ENCODE measurements at regions not wholly inside any gene's neighbourhood (a gene's known extent, or its start where the extent isn't known, plus 50 kb on each side); places are given as distances from the start of the nearest gene placed in this dataset.

DNA sequence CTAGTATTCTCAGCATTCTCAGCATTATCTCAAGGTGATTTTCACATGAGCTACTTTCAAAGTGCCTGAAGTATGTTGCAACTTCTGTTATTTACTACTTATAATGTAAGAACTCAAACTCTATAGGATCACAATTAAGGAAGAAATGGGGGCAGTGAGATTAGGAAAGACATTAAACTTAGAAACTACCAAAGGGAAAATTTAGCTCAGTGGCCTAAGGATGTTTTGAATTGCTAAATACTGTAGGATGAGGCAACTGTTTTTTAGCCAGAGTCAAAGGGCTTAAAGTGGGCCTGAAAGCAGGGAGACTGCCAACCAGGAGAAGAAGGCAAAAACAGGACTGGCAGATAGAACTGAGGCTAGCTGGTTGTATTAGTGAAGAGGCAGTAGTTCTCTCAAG lies 55.5 kb upstream of the MBNL1 start (continued):
- TF ChIP-seq, protein P1, sequence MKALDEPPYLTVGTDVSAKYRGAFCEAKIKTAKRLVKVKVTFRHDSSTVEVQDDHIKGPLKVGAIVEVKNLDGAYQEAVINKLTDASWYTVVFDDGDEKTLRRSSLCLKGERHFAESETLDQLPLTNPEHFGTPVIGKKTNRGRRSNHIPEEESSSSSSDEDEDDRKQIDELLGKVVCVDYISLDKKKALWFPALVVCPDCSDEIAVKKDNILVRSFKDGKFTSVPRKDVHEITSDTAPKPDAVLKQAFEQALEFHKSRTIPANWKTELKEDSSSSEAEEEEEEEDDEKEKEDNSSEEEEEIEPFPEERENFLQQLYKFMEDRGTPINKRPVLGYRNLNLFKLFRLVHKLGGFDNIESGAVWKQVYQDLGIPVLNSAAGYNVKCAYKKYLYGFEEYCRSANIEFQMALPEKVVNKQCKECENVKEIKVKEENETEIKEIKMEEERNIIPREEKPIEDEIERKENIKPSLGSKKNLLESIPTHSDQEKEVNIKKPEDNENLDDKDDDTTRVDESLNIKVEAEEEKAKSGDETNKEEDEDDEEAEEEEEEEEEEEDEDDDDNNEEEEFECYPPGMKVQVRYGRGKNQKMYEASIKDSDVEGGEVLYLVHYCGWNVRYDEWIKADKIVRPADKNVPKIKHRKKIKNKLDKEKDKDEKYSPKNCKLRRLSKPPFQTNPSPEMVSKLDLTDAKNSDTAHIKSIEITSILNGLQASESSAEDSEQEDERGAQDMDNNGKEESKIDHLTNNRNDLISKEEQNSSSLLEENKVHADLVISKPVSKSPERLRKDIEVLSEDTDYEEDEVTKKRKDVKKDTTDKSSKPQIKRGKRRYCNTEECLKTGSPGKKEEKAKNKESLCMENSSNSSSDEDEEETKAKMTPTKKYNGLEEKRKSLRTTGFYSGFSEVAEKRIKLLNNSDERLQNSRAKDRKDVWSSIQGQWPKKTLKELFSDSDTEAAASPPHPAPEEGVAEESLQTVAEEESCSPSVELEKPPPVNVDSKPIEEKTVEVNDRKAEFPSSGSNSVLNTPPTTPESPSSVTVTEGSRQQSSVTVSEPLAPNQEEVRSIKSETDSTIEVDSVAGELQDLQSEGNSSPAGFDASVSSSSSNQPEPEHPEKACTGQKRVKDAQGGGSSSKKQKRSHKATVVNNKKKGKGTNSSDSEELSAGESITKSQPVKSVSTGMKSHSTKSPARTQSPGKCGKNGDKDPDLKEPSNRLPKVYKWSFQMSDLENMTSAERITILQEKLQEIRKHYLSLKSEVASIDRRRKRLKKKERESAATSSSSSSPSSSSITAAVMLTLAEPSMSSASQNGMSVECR (CRISPR knock-in tag; IDR thresholded peaks at IDR 0.05; ENCODE audit: borderline replicate concordance): no peak
- TF ChIP-seq, protein P2, sequence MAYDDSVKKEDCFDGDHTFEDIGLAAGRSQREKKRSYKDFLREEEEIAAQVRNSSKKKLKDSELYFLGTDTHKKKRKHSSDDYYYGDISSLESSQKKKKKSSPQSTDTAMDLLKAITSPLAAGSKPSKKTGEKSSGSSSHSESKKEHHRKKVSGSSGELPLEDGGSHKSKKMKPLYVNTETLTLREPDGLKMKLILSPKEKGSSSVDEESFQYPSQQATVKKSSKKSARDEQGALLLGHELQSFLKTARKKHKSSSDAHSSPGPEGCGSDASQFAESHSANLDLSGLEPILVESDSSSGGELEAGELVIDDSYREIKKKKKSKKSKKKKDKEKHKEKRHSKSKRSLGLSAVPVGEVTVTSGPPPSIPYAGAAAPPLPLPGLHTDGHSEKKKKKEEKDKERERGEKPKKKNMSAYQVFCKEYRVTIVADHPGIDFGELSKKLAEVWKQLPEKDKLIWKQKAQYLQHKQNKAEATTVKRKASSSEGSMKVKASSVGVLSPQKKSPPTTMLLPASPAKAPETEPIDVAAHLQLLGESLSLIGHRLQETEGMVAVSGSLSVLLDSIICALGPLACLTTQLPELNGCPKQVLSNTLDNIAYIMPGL (CRISPR knock-in tag; IDR thresholded peaks at IDR 0.05): no peak
- TF ChIP-seq CBFB (CRISPR knock-in tag; IDR thresholded peaks at IDR 0.05; ENCODE audit: low read depth): no peak
- no peak for TF ChIP-seq ZNF121 (CRISPR knock-in tag; IDR thresholded peaks at IDR 0.05)
- TF ChIP-seq, protein P3, sequence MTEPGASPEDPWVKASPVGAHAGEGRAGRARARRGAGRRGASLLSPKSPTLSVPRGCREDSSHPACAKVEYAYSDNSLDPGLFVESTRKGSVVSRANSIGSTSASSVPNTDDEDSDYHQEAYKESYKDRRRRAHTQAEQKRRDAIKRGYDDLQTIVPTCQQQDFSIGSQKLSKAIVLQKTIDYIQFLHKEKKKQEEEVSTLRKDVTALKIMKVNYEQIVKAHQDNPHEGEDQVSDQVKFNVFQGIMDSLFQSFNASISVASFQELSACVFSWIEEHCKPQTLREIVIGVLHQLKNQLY (CRISPR knock-in tag; IDR thresholded peaks at IDR 0.05): no peak
- TF ChIP-seq PRRX2 (CRISPR knock-in tag; IDR thresholded peaks at IDR 0.05): no peak
- no peak for TF ChIP-seq MYBL2 (CRISPR knock-in tag; IDR thresholded peaks at IDR 0.05)
- no peak for TF ChIP-seq ZNF317 (CRISPR knock-in tag; IDR thresholded peaks at IDR 0.05; ENCODE audit: borderline replicate concordance, low read depth)
- TF ChIP-seq, protein P4, sequence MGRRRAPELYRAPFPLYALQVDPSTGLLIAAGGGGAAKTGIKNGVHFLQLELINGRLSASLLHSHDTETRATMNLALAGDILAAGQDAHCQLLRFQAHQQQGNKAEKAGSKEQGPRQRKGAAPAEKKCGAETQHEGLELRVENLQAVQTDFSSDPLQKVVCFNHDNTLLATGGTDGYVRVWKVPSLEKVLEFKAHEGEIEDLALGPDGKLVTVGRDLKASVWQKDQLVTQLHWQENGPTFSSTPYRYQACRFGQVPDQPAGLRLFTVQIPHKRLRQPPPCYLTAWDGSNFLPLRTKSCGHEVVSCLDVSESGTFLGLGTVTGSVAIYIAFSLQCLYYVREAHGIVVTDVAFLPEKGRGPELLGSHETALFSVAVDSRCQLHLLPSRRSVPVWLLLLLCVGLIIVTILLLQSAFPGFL (CRISPR knock-in tag; IDR thresholded peaks at IDR 0.05; ENCODE audit: borderline replicate concordance): no peak

DNA sequence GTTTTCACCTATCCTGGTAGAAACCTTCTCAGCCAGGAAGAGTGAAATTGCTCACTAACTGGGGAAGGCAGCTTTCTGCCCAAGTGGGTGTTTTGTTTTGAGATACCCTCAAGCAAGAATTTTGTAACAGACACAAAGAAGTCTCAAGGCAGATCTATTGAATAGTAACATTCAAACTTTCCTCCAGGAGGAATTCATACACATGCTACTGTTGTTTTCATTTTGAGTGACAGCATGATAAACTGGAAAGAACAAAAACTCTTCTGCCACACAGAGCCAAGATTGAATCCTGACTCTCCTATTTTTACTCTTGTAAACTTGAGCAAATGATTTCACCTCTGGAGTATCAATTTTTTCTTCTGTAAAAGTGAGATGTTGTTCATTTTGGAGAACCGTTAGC lies 54.8 kb upstream of the MBNL1 start:
- H3K9me3 Mint-ChIP-seq: peaks cover 10% of the 10 kb centered on the region
- H3K36me3 Mint-ChIP-seq: no peaks in the 10 kb centered on the region
- H3K27ac Mint-ChIP-seq: no peak overlapping the region
- DNase-seq (ENCODE audit: low spot score) (no peak), ATAC-seq (no peak)
- POLR2A ChIA-PET: no interaction called here
- no peaks in the 10 kb centered on the region for H3K27me3 Mint-ChIP-seq (ENCODE audit: low read depth)
- CTCF ChIA-PET: interaction anchor here (1.2 kb wide), 1 partner anchor 230 kb away, joined by 3 read pairs; no protein-coding TSS in a partner anchor
- peaks cover 9% of the 10 kb centered on the region for H3K4me1 Mint-ChIP-seq
- H3K4me3 Mint-ChIP-seq: no peak overlapping the region
- TF ChIP-seq NFYB (CRISPR knock-in tag; conservative IDR thresholded peaks at IDR 0.05; ENCODE audit: low read depth) (no peak), GRHL2 (CRISPR knock-in tag; IDR thresholded peaks at IDR 0.05; ENCODE audit: insufficient replicate concordance, severe bottlenecking) (no peak), CREB1 (CRISPR knock-in tag; IDR thresholded peaks at IDR 0.05) (no peak), OVOL2 (CRISPR knock-in tag; IDR thresholded peaks at IDR 0.05; ENCODE audit: borderline replicate concordance) (no peak), JAZF1 (CRISPR knock-in tag; IDR thresholded peaks at IDR 0.05) (no peak)
- TF ChIP-seq, protein P5, sequence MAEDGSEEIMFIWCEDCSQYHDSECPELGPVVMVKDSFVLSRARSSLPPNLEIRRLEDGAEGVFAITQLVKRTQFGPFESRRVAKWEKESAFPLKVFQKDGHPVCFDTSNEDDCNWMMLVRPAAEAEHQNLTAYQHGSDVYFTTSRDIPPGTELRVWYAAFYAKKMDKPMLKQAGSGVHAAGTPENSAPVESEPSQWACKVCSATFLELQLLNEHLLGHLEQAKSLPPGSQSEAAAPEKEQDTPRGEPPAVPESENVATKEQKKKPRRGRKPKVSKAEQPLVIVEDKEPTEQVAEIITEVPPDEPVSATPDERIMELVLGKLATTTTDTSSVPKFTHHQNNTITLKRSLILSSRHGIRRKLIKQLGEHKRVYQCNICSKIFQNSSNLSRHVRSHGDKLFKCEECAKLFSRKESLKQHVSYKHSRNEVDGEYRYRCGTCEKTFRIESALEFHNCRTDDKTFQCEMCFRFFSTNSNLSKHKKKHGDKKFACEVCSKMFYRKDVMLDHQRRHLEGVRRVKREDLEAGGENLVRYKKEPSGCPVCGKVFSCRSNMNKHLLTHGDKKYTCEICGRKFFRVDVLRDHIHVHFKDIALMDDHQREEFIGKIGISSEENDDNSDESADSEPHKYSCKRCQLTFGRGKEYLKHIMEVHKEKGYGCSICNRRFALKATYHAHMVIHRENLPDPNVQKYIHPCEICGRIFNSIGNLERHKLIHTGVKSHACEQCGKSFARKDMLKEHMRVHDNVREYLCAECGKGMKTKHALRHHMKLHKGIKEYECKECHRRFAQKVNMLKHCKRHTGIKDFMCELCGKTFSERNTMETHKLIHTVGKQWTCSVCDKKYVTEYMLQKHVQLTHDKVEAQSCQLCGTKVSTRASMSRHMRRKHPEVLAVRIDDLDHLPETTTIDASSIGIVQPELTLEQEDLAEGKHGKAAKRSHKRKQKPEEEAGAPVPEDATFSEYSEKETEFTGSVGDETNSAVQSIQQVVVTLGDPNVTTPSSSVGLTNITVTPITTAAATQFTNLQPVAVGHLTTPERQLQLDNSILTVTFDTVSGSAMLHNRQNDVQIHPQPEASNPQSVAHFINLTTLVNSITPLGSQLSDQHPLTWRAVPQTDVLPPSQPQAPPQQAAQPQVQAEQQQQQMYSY (CRISPR knock-in tag; IDR thresholded peaks at IDR 0.05): no peak
- TF ChIP-seq, protein P2 (CRISPR knock-in tag; IDR thresholded peaks at IDR 0.05): no peak
- TF ChIP-seq, protein P6, sequence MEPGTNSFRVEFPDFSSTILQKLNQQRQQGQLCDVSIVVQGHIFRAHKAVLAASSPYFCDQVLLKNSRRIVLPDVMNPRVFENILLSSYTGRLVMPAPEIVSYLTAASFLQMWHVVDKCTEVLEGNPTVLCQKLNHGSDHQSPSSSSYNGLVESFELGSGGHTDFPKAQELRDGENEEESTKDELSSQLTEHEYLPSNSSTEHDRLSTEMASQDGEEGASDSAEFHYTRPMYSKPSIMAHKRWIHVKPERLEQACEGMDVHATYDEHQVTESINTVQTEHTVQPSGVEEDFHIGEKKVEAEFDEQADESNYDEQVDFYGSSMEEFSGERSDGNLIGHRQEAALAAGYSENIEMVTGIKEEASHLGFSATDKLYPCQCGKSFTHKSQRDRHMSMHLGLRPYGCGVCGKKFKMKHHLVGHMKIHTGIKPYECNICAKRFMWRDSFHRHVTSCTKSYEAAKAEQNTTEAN (CRISPR knock-in tag; IDR thresholded peaks at IDR 0.05): no peak
- TF ChIP-seq, protein P7, sequence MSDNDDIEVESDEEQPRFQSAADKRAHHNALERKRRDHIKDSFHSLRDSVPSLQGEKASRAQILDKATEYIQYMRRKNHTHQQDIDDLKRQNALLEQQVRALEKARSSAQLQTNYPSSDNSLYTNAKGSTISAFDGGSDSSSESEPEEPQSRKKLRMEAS (CRISPR knock-in tag; IDR thresholded peaks at IDR 0.05): no peak
